OCI-LY7 (cell line): ENCODE measurements at regions not wholly inside any gene's neighbourhood (a gene's known extent, or its start where the extent isn't known, plus 50 kb on each side); places are given as distances from the start of the nearest gene placed in this dataset.

ENCODE experiments used
- CTCF ChIP-seq: fragments of 200-600 bp; sonication (generic); conservative IDR thresholded peaks from 2 replicates; pipeline ENCODE4 v1.5.1; 2014; ENCODE audit warnings: mild to moderate bottlenecking, antibody characterized with exemption, low read length, moderate library complexity, mixed read lengths
- EZH2phosphoT487 ChIP-seq: fragments of 200-600 bp; sonication (generic); IDR thresholded peaks from 2 replicates; pipeline ENCODE4 v1.6.1; 2018; ENCODE audit warnings: low read depth, borderline replicate concordance, mild to moderate bottlenecking, mixed run types, antibody characterized with exemption, low read length, moderate library complexity, mixed read lengths

- no peak for TF ChIP-seq CTCF
- TF ChIP-seq EZH2phosphoT487, result no peak
These were observed 254.7 kb upstream of the THUMPD2 start for GRCh38 chr2:40033781-40034180.
